Osteocyte (in vitro differentiated cells): ENCODE measurements at regions not wholly inside any gene's neighbourhood (a gene's known extent, or its start where the extent isn't known, plus 50 kb on each side); places are given as distances from the start of the nearest gene placed in this dataset.

Source experiments
- DNase-seq: peaks from one replicate; pipeline ENCODE4 v3.0.0; 2021; ENCODE audit warnings: mixed read lengths; ENCODE audit not compliant: unreplicated experiment; ENCODE audit errors: extremely low spot score
- H3K27ac Mint-ChIP-seq: one replicate; pipeline ENCODE4 v1.8.0; 2021; ENCODE audit warnings: mild to moderate bottlenecking, mixed read lengths; ENCODE audit not compliant: unreplicated experiment
- H3K27me3 Mint-ChIP-seq: one replicate; pipeline ENCODE4 v1.8.0; 2021; ENCODE audit warnings: mixed read lengths; ENCODE audit not compliant: unreplicated experiment
- H3K36me3 Mint-ChIP-seq: one replicate; pipeline ENCODE4 v1.8.0; 2021; ENCODE audit warnings: mixed read lengths; ENCODE audit not compliant: unreplicated experiment
- H3K4me1 Mint-ChIP-seq: one replicate; pipeline ENCODE4 v1.8.0; 2021; ENCODE audit warnings: mixed read lengths; ENCODE audit not compliant: unreplicated experiment
- H3K4me3 Mint-ChIP-seq: one replicate; pipeline ENCODE4 v1.8.0; 2021; ENCODE audit warnings: mild to moderate bottlenecking, moderate library complexity, mixed read lengths; ENCODE audit not compliant: unreplicated experiment
- H3K9me3 Mint-ChIP-seq: one replicate; pipeline ENCODE4 v1.8.0; 2021; ENCODE audit warnings: mixed read lengths; ENCODE audit not compliant: unreplicated experiment
- TF ChIP-seq, protein P1 (sequence below): fragments of 200-600 bp; sonication (generic); IDR thresholded peaks from 2 replicates; pipeline ENCODE4 v1.5.0; 2021; ENCODE audit warnings: antibody characterized with exemption, mild to moderate bottlenecking, moderate library complexity

DNA sequence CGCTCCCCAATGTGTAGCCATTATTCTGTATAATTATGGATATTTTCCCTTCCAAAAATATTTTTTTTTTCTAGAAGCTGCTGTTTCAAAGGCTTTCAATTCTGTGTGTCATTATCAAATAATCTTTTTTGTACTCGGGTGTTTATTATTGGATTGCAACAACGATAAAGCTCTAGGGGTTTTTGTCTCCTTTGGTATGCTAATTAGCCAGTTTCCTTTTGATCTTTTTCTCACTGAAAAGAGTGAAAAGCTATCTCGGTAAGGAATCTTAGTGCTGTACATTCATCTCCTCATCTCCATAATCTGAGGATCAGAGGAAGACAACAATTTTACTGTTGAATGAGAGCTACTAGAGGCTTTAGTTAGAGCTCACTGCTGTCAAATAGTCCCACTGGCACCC is 136.6 kb downstream of the OLFM4 start:
- H3K4me1 Mint-ChIP-seq: no peaks in the 10 kb centered on the region
- H3K36me3 Mint-ChIP-seq: no peaks in the 10 kb centered on the region

DNA sequence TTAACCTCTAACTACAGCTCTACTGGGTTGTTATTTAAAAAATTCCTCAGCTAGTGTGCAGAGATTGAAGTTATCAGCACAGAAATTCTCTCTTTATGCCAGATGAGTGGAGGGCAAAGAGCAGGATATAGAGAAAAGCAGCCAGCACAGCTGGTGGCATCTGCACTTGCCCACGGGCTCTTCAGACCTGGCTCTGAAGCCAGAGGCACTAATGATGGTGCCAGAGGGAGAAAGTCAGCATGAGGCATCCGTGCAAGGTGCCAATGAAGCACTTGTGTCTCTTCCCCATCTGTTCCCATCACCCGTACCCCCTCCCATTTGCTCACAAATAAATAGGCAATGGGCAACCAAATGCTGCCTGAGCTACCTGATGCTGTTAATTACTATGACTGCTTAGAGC is 138.9 kb downstream of the OLFM4 start:
- H3K27ac Mint-ChIP-seq: no peak overlapping the region
- no peaks in the 10 kb centered on the region for H3K27me3 Mint-ChIP-seq
- H3K4me1 Mint-ChIP-seq: no peaks in the 10 kb centered on the region
- TF ChIP-seq, protein P1, sequence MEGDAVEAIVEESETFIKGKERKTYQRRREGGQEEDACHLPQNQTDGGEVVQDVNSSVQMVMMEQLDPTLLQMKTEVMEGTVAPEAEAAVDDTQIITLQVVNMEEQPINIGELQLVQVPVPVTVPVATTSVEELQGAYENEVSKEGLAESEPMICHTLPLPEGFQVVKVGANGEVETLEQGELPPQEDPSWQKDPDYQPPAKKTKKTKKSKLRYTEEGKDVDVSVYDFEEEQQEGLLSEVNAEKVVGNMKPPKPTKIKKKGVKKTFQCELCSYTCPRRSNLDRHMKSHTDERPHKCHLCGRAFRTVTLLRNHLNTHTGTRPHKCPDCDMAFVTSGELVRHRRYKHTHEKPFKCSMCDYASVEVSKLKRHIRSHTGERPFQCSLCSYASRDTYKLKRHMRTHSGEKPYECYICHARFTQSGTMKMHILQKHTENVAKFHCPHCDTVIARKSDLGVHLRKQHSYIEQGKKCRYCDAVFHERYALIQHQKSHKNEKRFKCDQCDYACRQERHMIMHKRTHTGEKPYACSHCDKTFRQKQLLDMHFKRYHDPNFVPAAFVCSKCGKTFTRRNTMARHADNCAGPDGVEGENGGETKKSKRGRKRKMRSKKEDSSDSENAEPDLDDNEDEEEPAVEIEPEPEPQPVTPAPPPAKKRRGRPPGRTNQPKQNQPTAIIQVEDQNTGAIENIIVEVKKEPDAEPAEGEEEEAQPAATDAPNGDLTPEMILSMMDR: no peak
- peaks cover 5% of the 10 kb centered on the region for H3K9me3 Mint-ChIP-seq
- H3K36me3 Mint-ChIP-seq: no peaks in the 10 kb centered on the region
- DNase-seq: no peak
- no peak overlapping the region for H3K4me3 Mint-ChIP-seq

More for the DNA sequence above, 136.6 kb downstream of the OLFM4 start:
- no peak overlapping the region for H3K27ac Mint-ChIP-seq
- no peaks in the 10 kb centered on the region for H3K9me3 Mint-ChIP-seq
- no peaks in the 10 kb centered on the region for H3K27me3 Mint-ChIP-seq
- no peak overlapping the region for H3K4me3 Mint-ChIP-seq
- TF ChIP-seq, protein P1: no peak
- no peak for DNase-seq

DNA sequence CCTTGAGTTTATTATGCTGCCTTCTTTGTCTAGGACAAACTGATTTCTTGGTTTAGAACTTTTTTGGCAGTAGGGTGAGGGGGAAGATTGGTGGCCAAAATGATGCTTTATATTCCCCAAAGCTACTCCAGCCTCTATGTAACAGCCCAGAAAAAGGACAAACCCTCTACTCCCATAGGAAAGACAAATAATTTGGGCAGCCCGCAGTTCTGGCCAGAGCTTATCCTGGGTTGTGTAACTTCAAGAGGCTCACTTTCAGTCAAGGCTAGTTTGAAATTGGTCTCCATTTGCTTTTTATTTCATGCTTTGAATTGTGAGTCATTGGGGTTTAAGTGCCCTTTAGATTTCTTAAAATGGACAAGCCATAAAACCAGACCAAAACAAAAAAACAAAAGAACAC is 142.3 kb downstream of the OLFM4 start:
- no peaks in the 10 kb centered on the region for H3K27me3 Mint-ChIP-seq
- no peak overlapping the region for H3K27ac Mint-ChIP-seq
- no peak for DNase-seq
- TF ChIP-seq, protein P1: no peak
- H3K36me3 Mint-ChIP-seq: no peaks in the 10 kb centered on the region
- H3K9me3 Mint-ChIP-seq: peaks cover 20% of the 10 kb centered on the region
- no peaks in the 10 kb centered on the region for H3K4me1 Mint-ChIP-seq
- no peak overlapping the region for H3K4me3 Mint-ChIP-seq

DNA sequence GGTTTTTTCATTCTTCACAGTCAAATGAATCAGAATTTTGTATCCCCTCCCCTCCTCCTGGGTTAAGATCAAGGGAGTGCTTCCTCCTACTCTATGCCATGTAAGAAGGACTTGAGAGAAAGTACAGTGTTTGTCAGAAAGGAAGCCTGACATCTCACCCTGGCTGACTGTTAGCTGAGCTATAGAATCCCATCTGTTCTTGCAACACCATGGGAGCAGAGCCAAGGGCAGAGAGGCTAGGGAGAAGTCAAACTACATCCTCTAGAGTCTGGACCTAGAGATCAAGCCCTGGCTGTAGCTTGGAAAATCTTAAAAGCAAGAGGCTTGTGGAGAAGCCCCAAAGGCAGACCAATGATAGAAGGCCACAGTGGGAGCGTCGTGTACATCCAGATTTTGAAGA is 145.9 kb downstream of the OLFM4 start:
- Mint-ChIP-seq H3K27me3 (no peaks in the 10 kb centered on the region), H3K4me1 (no peaks in the 10 kb centered on the region), H3K36me3 (no peaks in the 10 kb centered on the region), H3K27ac (no peak overlapping the region), H3K4me3 (no peak overlapping the region), H3K9me3 (peaks cover 37% of the 10 kb centered on the region)
- TF ChIP-seq, protein P1: no peak
- no peak for DNase-seq

DNA sequence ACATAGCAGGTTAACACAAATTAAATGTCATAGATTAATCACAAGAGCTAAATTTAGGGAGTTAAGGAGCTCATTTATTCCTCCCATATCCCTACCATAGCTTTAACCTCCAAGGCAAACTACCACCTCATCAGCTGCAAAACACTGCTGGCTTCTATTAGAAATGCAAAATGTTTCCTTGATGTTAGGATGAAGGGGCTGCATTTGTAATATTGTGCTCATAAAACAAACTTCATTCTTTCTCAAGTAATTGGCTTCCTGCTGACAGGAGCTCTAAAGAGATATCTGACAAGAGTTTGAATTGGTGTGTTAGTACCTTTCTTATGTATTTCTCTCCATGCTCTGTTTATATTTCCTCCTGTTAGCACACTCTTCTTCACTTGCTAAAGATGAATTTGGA is 152.1 kb downstream of the OLFM4 start:
- no peaks in the 10 kb centered on the region for H3K4me1 Mint-ChIP-seq
- no peak overlapping the region for H3K4me3 Mint-ChIP-seq
- H3K36me3 Mint-ChIP-seq: no peaks in the 10 kb centered on the region
- DNase-seq: no peak
- peaks cover 44% of the 10 kb centered on the region for H3K9me3 Mint-ChIP-seq
- H3K27me3 Mint-ChIP-seq: no peaks in the 10 kb centered on the region
- TF ChIP-seq, protein P1: no peak
- H3K27ac Mint-ChIP-seq: no peak overlapping the region
